ENCODE measurements at regions not wholly inside any gene's neighbourhood (a gene's known extent, or its start where the extent isn't known, plus 50 kb on each side); places are given as distances from the start of the nearest gene placed in this dataset.
A peak's percentile ranks its signal among the peaks of the same experiment; 100 is the strongest.

DNA sequence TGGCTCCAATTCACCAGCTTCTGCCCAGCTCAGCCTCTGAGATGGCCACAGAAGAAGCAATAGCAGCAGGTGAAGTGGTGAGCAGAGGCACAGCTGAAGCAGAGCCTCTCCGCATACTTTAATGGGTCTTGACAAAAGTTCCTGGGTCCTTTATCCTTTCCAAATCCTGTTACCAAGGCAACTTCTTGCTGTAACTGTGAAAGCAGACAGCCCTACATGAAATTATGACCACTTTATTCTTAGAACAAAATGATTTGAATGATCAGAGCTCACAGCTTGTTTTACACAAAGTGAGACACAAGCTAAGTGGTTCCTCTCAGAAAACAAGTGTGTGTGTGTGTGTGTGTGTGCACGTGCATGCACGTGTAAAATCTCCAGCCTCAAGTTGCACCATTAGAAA, 245.6 kb downstream of the HTR7 start:
- DNase-seq = no peak

DNA sequence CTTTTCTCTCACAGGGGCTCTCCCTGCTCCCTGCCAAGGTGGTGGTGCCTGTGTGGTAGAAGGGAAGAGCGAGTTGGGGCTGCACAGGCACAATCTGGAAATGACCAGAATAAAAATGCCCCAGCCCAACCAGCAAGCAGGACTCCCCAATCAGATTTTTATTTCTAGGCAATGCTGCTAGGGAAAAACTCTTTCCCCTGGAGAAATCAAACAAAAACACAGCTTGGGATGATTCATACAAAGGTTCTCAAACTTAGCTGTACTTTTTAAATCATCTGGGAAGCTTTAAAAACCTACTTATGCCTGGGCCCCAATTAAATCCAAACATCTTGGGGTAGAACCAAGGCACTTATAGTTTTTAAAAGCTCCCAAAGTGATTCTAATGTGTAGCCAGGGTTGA, 243.2 kb downstream of the HTR7 start:
- DNase-seq = no peak

DNA sequence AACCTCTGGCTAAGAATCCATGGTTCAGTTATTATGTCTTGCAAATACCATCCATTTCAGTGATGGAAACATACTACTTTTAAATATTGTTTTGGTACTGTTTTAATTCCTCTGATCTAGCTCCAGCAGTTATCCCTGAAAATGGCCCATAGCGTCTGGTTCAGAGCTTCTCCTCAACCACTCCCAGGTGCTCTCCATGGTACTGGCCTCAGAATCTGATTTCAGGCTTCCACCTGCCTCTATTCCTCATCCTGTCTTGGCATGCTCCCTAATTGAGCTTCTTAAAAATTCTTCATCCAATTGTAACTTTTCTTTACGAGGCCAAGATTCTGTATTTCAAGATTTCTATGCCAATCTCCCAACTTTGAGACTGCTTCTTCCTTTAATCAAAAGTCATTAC, 236.3 kb downstream of the HTR7 start:
- DNase-seq = peak in 2 of 4 experiments; percentile 9 to 15

DNA sequence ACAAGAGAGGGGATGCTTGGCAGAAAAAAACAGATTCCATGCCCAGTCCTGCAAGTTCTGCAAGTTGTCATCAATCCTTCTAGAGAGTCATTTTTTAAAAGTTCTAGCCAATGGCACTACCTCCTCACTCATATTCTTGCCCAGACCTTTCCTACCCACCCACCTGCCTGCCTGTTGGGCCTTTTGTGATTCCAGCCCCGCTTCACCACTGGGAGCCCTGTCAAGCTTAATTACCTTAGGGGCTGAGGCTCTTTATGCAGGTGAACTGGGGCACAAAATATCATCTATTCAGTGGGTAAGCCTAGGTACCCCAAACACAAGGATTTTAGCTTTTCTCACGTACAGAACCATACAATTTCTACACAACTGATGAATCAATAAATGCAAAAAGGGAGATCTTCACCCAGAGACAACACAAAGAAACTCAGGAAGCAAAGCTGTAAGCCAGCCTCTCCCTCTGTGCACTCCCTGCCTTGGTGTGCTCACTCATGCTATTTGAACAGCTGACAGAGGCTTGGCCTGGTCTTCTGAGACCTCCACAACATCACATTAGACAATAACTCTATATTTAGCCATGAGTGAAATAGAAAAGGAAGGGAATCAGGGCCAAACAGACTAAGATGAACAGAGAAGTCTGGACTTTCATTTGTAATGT, 222.6 kb downstream of the HTR7 start:
- DNase-seq = no peak

DNA sequence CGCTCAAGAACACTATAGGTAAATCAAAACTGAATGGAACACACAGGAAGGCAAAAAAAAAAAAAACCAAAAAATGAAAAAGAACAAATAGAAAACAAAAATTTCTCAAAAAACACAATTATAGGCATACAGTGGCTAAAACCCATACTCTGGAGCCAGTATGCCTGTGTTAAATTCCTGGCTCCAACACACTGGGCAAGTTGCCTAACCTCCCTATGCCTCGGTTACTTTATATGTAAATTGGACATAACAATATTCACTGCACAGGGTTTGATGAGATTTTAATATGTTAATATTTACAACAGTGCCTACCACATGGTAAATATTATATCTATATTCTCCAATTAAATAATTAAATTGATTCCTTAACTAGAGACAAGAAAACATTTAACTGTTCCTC, 217.1 kb downstream of the HTR7 start:
- DNase-seq = no peak

DNA sequence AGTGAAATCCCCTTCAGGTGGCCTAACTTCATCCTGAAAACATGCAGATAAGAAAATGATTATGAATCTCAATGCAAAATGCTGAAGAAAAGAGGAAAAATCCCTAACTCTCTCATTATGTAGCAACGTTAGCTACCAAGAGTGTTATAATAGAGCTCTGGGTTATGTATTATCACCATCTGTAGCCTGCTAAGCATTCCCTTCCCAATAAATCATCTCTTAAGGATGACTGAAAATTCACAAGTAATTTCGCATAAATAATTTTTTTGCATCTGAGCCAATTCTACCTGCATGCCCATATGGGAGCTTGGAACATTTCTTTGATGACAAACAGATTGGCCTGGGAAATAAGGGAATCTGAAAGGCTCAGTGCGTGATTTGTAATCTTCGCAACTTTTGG, 216.1 kb downstream of the HTR7 start:
- DNase-seq = no peak

DNA sequence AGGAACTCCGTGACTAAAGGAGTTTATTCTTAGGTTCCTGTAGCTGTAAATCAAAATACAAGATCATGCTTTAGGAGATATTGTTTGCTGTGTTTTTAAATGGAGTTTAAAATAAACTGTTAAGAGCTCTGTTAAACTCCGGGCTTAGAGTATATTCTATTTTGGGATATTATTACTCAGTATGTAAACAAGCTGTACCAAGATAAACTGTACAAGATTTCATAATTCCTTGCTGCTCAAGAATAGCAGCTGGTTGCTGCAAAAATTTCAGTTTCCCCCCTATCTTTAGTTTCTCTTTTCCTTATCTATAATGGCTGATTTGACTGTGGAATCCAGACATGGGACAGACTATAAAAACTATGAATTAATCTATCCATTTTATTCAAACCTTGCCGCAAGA, 215.7 kb downstream of the HTR7 start:
- no peak for DNase-seq

DNA sequence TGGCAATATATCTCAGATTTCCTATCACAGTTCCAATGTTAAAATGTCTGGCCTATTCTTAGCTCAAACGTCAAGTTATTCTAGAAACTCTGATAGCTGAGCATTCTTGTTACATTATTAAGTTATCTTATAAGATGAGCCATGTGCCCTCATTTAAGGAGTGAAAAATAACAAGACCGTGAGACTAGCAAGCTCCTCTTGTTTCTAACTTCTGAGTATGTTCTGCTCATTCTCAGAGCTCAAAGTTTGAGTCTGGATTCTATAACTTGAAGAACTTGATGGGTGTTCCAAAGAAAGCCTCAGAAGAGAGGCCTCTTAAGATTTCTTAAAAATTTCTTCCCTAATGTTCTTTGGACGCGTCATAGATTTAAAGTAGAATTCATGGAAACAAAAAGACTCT, 215.2 kb downstream of the HTR7 start:
- no peak for DNase-seq

DNA sequence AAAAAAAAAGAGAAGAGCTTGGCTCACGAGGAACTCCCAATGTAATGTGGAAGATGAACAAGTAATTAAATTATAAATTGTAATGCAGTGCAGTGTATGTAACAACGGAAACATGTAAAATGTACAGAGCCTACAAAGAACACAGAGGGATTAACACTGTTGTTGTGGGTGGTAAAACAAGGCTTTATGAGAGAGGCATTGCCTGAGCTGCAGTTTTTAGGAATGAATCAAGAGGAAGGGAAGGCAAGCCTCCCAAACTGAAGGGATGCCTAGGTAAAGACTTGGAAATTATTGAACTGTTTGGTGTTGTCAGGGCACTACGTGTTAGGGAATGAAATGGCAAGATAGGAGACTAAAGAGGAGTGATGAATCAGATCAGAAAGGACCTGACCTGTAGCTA, 213.7 kb downstream of the HTR7 start:
- DNase-seq = no peak

DNA sequence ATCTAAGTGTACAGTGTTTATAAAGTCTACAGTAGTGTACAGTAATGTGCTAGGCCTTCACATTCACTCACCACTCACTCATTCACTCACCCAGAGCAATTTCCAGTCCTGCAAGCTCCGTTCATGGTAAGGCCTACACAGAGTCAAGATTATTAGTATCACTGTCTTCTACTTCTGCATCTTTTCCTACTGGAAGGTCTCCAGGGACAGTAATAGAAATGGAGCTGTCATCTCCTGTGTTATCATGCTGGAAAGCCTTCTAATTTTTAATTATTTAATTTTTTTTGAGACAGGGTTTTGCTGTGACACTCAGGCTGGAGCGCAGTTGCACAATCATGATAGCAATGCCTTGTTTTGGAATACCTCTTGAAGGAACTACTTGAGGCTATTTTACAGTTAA, 207.0 kb downstream of the HTR7 start:
- no peak for DNase-seq

DNA sequence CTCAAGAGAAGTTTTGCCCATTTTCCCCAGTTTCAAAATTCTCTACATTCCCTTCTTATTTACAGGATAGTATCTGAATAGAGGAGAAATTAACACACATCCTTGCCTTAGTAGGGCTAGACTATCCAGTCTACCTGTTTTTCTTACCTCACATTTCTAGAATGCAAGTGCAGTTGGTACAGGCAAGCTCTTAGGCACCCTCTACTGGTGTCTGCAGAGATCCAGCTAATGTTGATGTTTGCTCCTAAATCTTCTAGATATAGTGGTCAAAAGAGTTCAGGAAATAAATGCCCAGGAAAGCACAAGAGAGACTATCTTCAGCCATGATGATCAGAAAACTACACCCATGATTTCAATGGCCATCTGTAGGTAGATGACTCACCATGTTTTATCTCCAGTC, 205.3 kb downstream of the HTR7 start:
- DNase-seq = no peak

DNA sequence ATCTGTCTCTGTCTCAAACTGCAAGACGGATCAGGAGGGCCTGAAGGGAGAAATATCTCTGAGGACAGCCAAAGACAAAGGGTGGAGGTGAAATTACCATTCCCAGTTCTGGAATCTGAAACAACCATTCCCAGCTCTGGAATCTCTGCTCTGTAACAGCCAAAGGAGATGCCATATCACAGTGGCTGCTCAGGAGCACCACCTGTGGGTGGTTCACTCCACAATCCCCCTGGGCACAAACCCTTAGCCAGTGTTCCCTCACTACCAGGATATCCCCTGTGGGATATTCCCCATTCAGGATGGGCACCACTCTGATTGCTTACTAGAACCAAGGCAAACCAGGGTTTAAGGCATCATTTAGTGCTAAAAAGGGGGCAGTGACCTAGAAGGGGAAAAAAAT, 199.0 kb downstream of the HTR7 start:
- no peak for DNase-seq

DNA sequence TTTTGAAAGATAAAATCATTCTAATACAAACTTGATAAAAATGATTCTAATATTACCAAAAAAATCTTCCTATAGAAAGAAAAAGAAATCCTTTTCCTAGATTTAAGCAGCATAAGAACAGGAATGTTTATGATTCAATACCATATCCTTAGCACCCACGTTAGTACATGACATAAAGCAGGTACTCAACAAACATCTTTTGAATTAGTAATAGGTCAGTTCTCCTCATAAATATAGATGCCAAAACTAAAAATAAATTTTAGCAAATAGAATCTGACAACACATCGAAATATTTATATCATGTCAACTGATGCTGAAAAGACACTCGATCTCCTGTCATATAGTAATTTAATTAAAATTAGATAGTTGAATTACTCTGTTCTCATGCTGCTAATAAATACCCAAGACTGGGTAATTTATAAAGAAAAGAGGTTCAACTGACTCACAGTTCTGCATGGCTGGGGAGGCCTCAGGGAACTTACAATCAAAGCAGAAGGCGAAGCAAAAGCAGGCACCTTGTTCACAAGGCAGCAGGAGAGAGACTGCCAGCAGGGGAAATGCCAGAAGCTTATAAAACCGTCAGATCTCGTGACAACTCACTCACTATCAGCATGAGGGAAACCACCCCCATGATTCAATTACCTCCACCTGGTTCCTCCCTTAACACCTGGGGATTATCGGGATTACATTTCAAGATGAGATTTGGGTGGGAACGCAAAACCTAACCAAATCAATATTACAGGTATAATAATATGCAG, 191.8 kb downstream of the HTR7 start:
- DNase-seq = no peak

DNA sequence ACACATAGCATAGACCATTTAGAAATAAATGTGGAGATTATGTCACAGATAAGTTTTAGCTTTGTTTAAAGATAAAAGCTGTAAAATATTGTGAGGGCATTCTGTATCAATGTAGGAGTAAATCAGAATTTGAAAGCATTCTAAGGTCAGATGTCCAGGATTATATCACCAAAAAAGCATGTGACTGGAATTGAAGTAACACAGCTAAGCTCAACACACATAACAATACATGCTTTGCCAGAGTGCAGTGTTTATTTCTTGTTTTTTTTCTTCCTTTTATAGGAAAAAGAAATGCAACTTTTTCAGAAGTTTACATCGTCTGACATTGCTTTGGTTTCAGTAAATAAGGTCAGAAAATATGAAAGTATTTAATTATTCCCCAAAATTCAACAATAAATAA, 183.4 kb downstream of the HTR7 start:
- DNase-seq = no peak

DNA sequence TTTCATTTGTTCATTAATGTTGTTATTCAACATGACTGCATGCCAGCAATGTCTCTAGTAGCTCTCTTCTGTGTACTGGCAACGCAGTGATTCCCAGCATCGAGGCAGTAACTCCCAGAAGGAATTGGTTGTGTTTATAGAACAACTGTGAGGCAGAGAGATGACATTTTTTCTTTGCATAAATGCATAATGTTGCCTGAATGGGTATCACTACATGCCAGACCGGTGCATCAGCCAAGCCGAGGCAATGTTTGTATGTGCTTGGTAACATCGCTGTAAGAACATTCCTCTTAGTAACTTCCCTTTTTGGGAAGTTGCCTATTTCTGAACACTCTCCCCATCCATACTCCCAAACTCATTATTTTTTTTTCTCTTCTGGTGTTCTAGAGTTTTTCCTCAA, 182.9 kb downstream of the HTR7 start:
- DNase-seq = no peak

DNA sequence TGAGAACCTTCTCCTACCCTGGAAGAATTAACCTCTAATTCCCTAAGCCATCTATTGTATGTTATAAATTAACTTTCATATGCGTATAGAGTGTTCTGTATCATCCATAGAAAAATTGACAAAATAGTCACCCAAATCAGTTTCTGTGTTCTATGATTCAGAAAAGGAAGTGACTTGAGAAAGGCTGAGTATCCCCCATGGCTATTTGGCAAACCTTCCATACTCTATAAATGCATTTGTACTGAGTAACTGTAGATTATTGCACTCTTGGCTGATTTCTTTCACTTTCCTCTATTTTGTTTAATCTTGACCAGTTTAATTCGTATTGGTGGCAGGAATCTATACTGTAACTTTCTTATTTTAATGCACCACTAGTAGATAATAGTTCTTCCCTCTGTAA, 182.2 kb downstream of the HTR7 start:
- DNase-seq = no peak
